ENCODE measurements at regions not wholly inside any gene's neighbourhood (a gene's known extent, or its start where the extent isn't known, plus 50 kb on each side); places are given as distances from the start of the nearest gene placed in this dataset.
A peak's percentile ranks its signal among the peaks of the same experiment; 100 is the strongest.
"Not testable (repeated sequence)": the region's sequence is repeated elsewhere in the genome, so short reads cannot be mapped to it uniquely, and the experiment has no call there.

DNA sequence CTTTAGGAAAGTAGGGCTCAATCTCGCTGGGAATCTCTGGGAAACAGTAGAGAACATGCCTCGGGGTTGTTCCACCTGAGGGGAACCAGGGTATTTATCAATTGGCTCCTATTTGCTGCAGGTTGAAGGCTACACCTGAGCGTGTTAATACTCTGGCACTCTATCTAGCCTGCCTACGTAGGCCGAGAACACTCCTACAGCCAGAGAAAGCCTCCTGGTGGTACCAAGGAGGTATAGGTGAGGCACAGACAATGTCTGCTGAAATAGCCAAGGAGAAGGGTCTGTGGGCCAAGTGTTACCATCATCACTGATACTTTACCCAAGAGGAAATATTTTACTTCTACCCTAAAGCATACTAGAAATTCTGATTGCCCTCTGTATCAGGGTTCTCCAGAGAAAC, 341.0 kb upstream of the UBE2E2 start:
- DNase-seq (no peak), ATAC-seq (no peak)
- intact Hi-C loops (cut with DNase I), result no loop called here

- ATAC-seq, result not testable (repeated sequence)
Observed at GRCh38 chr3:22882834-22883233, 320.3 kb upstream of the UBE2E2 start.

GRCh38 chr3:22885039-22885438, 318.1 kb upstream of the UBE2E2 start:
- DNase-seq (no peak), ATAC-seq (no peak)
- intact Hi-C loops (cut with DNase I), result no loop called here

More at GRCh38 chr3:22882834-22883233, 320.3 kb upstream of the UBE2E2 start:
- intact Hi-C loops (cut with DNase I); DNase-seq: not testable (repeated sequence)

GRCh38 chr3:22885574-22886341, 317.4 kb upstream of the UBE2E2 start:
- DNase-seq (no peak), ATAC-seq (no peak)
- intact Hi-C loops (cut with DNase I), result no loop called here

- peak; percentile 30 for DNase-seq
- ATAC-seq, result peak in 1 of 2 donors; percentile 61
Observed at GRCh38 chr3:22886439-22887068, 316.6 kb upstream of the UBE2E2 start.

DNA sequence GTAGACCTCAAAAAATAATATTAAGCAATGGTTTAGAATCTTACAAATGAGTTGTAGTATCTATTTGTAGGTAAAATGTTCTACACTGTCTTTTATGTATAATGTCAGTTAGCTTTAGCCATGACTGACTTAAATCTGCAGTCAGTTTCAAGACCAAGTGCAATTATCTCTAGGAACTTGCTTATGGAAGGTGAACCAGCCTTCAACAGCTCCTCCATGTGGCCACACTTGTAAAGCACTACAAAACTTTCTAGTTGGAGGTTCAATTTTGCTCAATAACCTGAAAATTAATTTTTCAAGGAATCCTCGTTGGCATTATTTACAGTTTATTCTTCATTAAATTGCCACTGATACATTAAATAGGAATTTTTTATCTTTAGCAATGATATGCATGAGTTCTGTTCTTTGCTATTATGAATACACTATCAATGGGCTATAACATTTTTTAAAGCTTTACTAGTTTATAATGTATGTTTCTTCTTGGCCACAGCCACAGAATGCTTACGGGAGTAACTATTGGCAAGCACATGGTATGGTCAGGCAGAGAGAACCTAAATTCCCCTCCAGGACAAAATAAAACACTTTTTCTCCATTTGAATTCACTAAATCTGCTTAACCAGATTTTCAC, 315.3 kb upstream of the UBE2E2 start:
- DNase-seq (no peak), ATAC-seq (no peak)
- intact Hi-C loops (cut with DNase I), result no loop called here

More at GRCh38 chr3:22886439-22887068, 316.6 kb upstream of the UBE2E2 start:
- intact Hi-C loops (cut with DNase I), result no loop called here

GRCh38 chr3:22893101-22893500, 310.0 kb upstream of the UBE2E2 start:
- intact Hi-C loops (cut with DNase I), result no loop called here
- DNase-seq (no peak), ATAC-seq (no peak)

DNA sequence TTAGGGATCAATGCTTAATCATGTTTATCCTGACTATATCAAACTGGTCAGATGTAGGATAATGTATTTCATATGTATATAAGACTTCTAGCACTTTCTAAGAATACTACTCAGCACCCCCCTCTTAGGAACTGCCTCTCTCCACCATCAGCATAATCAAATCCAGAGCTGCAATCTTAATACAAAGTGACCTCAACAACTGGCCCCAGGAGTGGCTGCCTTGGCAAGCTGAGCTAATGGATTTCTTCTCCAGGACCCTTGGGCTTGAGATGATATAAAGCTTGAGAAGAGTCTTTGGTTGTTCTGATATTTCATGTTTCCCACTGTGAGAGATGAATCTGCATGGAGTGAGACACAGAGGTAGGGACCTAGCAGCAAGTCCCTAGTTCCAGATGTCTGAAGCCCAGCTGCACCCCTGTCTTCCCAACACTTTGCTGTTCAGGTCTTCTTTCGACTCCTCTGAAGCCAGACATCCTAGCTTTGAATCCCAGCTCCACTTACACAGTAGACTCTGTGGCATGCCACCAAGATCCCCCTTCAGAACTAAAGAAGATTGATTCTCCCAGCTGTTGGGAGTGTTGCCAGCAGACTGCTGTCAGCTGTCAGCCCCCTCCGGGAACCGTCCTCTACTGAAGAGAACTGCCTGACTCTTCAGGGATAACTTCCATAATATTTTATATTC, 309.3 kb upstream of the UBE2E2 start:
- ATAC-seq (no peak), DNase-seq (no peak)
- intact Hi-C loops (cut with DNase I), result no loop called here

GRCh38 chr3:22894865-22895264, 308.3 kb upstream of the UBE2E2 start:
- no peak for DNase-seq
- no peak for ATAC-seq
- intact Hi-C loops (cut with DNase I), result no loop called here

GRCh38 chr3:22895671-22896070, 307.5 kb upstream of the UBE2E2 start:
- DNase-seq (no peak), ATAC-seq (no peak)
- intact Hi-C loops (cut with DNase I), result no loop called here

- ATAC-seq, result no peak
- no peak for DNase-seq
- intact Hi-C loops (cut with DNase I), result no loop called here
Observed at GRCh38 chr3:22898558-22898957, 304.6 kb upstream of the UBE2E2 start.

DNA sequence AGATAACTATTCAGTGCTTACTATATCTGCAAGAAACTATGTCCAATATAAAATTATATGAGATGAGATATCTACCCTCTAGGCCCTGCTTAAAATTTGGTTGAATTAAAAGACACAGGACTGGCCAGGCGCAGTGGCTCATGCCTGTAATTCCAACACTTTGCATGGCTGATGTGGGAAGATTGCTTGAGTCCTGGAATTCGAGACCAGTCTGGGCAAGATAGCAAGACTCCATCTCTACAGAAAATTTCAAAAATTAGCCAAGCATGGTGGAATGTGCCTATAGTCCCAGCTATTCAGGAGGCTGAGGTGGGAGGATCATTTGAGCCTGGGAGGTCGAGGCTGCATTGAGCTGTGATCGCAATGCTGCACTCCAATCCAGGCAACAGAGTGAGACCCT, 303.7 kb upstream of the UBE2E2 start:
- no peak for ATAC-seq
- no peak for DNase-seq
- intact Hi-C loops (cut with DNase I), result no loop called here

DNA sequence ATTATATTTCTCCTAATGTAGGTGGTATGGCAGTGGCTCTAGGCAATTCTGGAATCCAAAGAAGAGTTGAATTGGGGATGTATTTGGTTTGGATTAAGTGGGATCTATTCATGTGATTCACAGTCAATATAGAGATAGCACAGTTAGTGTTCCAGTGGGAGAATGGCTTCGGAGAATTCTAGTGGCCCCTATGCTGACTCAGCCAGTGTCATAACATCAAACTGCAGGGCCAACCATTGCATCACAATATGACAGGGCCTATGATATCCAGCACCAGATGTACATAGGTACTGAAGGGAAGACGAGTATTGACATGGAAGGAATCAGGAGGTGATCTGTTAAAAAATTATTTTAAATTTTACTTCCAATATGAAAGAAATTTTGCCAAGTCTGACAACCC, 302.8 kb upstream of the UBE2E2 start:
- intact Hi-C loops (cut with DNase I), result no loop called here

DNA sequence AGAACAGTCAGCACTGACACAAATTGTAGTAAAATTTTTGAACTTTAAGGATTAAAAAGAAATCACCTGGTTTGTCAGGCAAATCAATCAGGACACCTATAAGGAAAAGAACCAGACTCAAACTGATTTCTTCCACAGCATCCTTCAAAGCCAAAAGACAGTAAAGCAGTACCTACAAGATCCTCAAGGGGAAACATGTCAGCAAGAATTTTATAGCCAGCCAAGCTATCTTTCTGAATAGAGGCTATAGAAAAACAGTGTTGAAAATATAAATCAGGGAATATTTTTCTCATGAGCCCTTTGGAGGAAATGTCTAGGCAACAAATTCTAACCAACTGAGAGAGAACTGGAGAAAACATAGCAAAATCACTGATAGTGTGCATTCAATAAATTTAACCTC, 301.4 kb upstream of the UBE2E2 start:
- DNase-seq (no peak), ATAC-seq (no peak)
- intact Hi-C loops (cut with DNase I), result no loop called here

More for the DNA sequence above, 302.8 kb upstream of the UBE2E2 start:
- ATAC-seq (no peak), DNase-seq (no peak)

GRCh38 chr3:22907161-22907780, 295.9 kb upstream of the UBE2E2 start:
- ATAC-seq (no peak), DNase-seq (no peak)
- intact Hi-C loops (cut with DNase I), result no loop called here

GRCh38 chr3:22907796-22908195, 295.3 kb upstream of the UBE2E2 start:
- no peak for DNase-seq
- intact Hi-C loops (cut with DNase I), result no loop called here
- peak in 1 of 2 donors; percentile 15 for ATAC-seq

GRCh38 chr3:22908989-22909507, 294.1 kb upstream of the UBE2E2 start:
- no peak for ATAC-seq
- intact Hi-C loops (cut with DNase I), result no loop called here
- no peak for DNase-seq

DNA sequence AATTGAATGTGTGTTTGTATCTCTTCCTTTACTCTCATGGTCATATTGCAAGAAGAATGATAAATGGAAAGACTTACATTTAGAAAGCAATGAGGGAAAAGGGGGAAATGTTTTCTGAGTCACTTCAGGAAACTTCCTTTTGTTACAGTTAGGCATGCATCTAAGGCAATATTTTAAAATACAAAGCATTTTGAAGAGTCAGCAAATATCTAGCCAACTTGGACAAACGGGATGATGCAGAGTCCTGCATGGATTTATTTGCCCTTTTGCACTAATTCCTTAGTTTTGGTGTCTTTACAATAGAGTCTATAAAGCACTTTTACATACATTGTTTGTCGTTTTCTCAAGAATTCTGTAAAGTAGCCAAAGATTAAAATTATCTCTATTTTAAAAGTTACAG, 286.2 kb upstream of the UBE2E2 start:
- no peak for DNase-seq
- intact Hi-C loops (cut with DNase I), result no loop called here
- ATAC-seq, result no peak

GRCh38 chr3:22920006-22920405, 283.1 kb upstream of the UBE2E2 start:
- intact Hi-C loops (cut with DNase I), result loop anchor here in 1 of 2 donors (5.0 kb wide), 1 partner anchor 42 kb away; no protein-coding TSS in a partner anchor
- DNase-seq, result no peak
- ATAC-seq, result no peak
